GM20000 (cell line): ENCODE measurements at regions not wholly inside any gene's neighbourhood (a gene's known extent, or its start where the extent isn't known, plus 50 kb on each side); places are given as distances from the start of the nearest gene placed in this dataset.

Source experiments
- DNase-seq: peaks from one replicate; pipeline ENCODE4 v3.0.0; 2012; ENCODE audit warnings: low spot score
- TF ChIP-seq, protein P1 (sequence below): IDR thresholded peaks from 2 replicates; pipeline ENCODE4 v1.5.1; 2012; ENCODE audit warnings: mild to moderate bottlenecking, control low read depth; ENCODE audit errors: extremely low read depth, missing control alignments

DNA sequence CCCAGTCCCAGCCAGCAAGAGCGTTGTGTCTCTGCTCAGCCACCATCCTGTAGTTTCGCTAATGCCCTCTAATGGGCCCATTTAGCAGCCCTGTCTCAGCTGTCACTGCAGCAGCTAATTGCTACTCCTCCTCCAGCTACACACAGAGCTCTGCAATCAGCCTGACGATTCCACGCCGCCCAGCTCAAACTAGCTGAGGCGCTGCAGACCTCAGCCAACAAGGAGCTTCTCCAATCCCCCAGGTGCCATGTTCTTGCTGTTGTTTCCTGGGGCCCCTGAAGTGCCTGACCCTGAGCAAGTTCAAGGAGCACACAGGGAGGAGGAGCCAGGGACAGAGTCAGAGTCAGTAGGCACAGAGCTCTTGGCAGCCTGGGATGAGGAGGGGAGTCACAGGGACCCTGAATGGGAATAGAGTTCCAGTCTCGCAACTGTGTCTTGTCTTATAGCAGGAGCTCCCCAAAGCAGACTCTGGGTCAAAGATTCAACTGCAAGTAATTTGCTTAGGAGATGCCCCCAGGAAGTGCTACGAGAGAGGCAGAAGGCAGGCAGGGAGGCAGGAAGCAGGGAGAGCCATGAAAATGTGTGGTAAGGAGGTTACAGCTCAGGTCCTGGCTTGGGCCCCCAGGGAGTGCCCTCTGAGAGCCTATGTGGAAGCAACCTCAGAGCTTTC, 135.8 kb upstream of the UNC5B start:
- TF ChIP-seq, protein P1, sequence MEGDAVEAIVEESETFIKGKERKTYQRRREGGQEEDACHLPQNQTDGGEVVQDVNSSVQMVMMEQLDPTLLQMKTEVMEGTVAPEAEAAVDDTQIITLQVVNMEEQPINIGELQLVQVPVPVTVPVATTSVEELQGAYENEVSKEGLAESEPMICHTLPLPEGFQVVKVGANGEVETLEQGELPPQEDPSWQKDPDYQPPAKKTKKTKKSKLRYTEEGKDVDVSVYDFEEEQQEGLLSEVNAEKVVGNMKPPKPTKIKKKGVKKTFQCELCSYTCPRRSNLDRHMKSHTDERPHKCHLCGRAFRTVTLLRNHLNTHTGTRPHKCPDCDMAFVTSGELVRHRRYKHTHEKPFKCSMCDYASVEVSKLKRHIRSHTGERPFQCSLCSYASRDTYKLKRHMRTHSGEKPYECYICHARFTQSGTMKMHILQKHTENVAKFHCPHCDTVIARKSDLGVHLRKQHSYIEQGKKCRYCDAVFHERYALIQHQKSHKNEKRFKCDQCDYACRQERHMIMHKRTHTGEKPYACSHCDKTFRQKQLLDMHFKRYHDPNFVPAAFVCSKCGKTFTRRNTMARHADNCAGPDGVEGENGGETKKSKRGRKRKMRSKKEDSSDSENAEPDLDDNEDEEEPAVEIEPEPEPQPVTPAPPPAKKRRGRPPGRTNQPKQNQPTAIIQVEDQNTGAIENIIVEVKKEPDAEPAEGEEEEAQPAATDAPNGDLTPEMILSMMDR: no peak
- DNase-seq: no peak

GRCh38 chr10:71077143-71077581, 135.2 kb upstream of the UNC5B start:
- TF ChIP-seq, protein P1: no peak
- no peak for DNase-seq

DNA sequence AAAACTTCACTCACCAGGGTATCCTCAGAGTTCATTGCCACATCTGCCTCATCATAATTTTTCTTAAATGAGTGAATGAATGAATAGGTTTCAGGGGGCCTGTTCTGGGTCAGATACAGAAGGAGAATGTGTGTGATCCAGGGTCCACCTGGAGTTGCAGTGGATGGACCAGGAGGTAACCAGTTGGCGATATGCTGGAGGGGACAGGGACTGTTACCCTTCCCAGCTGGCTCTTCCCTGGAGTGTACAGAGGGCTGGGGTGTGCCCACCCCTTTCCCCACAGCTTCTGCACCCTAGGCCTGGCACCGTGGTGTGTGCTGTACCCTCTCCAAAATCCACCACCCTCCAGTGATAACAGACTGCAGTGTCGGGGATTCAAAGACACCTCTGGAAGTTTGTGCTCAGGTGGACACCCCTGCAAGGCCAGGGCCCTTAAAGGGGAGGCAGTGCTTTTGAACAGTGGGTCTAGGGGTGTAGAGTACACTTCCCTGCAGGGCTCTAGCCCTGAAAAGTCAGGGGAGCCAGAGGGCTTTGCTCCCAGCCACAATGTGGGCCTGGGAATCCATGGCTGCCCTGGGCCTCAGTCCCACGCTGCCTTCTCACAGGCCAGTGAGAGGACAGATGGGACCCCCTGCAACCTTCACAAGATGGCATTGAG, 134.4 kb upstream of the UNC5B start:
- no peak for DNase-seq
- TF ChIP-seq, protein P1: no peak

- TF ChIP-seq, protein P1: no peak
Measured at GRCh38 chr10:71078454-71079145, 133.8 kb upstream of the UNC5B start.

GRCh38 chr10:71079761-71080380, 132.5 kb upstream of the UNC5B start:
- no peak for DNase-seq
- TF ChIP-seq, protein P1: no peak

More at GRCh38 chr10:71078454-71079145, 133.8 kb upstream of the UNC5B start:
- DNase-seq: no peak

DNA sequence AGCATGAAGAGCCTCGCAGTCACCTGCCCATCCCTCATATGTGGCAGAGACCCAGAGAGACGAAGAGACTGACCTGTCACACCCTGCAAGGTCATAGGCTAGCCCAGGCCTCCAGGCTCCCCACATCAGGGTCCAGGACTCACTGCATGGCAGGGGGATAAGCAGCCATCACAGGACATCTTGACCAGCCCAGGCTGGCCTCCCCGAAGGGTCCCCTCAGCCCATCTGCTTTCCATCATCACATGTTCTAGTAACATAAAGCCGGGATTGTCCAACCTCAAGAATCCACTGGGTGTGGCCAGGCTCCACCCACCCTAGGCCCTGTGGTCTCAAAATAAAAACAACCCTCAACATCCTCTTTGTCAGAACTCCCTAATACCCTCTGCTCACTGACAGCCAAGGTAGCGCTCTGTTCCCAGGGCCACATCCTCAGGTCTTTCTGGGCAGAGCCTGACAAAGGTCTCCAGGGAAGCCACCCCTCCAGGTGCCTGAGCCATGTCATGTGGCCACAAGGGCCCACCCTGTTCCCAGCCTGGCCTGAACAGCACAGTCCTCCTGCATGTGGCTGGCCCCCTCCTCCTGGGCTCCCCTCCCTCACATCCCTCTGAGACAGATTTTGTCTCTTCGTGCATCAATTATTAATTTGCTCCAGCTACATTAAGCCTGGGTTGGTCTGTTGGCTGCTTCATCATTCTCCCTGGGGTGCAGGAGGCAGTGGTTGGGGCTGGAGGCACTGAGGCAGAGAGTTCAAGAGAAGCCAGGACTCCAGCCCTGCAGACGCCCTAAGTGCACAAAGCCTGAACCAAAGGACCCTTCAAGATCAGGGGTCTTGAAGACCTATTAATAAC, 131.8 kb upstream of the UNC5B start:
- TF ChIP-seq, protein P1: no peak
- DNase-seq: no peak
